ENCODE measurements at regions not wholly inside any gene's neighbourhood (a gene's known extent, or its start where the extent isn't known, plus 50 kb on each side); places are given as distances from the start of the nearest gene placed in this dataset.

GRCh38 chr3:102530415-102531181, 95.8 kb downstream of the ZPLD1 start:
- TF ChIP-seq CTCF (IDR thresholded peaks at IDR 0.05; ENCODE audit: borderline replicate concordance, extremely low read depth, low read length, poor library complexity, severe bottlenecking), result no peak
- TF ChIP-seq EZH2 (IDR thresholded peaks at IDR 0.05; ENCODE audit: borderline replicate concordance, low read depth, low read length, severe bottlenecking), result no peak
